ENCODE measurements at regions not wholly inside any gene's neighbourhood (a gene's known extent, or its start where the extent isn't known, plus 50 kb on each side); places are given as distances from the start of the nearest gene placed in this dataset.

- DNase-seq (ENCODE audit: low read depth in 4 of 4, low spot score in 3 of 4) = no peak
Observed at GRCh38 chr21:16592381-16592780, 862.6 kb downstream of the USP25 start.

GRCh38 chr21:16594191-16594590 lies 864.4 kb downstream of the USP25 start:
- no peak for DNase-seq (ENCODE audit: low read depth in 4 of 4, low spot score in 3 of 4)

GRCh38 chr21:16596369-16596768 lies 866.6 kb downstream of the USP25 start:
- no peak for DNase-seq (ENCODE audit: low read depth in 4 of 4, low spot score in 3 of 4)

GRCh38 chr21:16597753-16598152 lies 868.0 kb downstream of the USP25 start:
- DNase-seq (ENCODE audit: low read depth in 4 of 4, low spot score in 3 of 4) = no peak

GRCh38 chr21:16605597-16605996 lies 875.8 kb downstream of the USP25 start:
- peak in 2 of 4 donors; percentile 24 to 33 for DNase-seq (ENCODE audit: low read depth in 4 of 4, low spot score in 3 of 4)

GRCh38 chr21:16606271-16606670 lies 876.5 kb downstream of the USP25 start:
- no peak for DNase-seq (ENCODE audit: low read depth in 4 of 4, low spot score in 3 of 4)

GRCh38 chr21:16608209-16608830 lies 878.5 kb downstream of the USP25 start:
- no peak for DNase-seq (ENCODE audit: low read depth in 4 of 4, low spot score in 3 of 4)

- no peak for DNase-seq (ENCODE audit: low read depth in 4 of 4, low spot score in 3 of 4)
Observed at GRCh38 chr21:16619281-16619680, 889.5 kb downstream of the USP25 start.

GRCh38 chr21:16620786-16621320 lies 891.1 kb downstream of the USP25 start:
- no peak for DNase-seq (ENCODE audit: low read depth in 4 of 4, low spot score in 3 of 4)

GRCh38 chr21:16624479-16625118 lies 888.2 kb upstream of the CXADR start:
- DNase-seq (ENCODE audit: low read depth in 4 of 4, low spot score in 3 of 4) = peak in 2 of 4 donors; percentile 19 to 42

- DNase-seq (ENCODE audit: low read depth in 4 of 4, low spot score in 3 of 4) = no peak
Observed at GRCh38 chr21:16625491-16625890, 887.4 kb upstream of the CXADR start.

- no peak for DNase-seq (ENCODE audit: low read depth in 4 of 4, low spot score in 3 of 4)
Observed at GRCh38 chr21:16633831-16634459, 878.9 kb upstream of the CXADR start.

GRCh38 chr21:16634515-16634914 lies 878.3 kb upstream of the CXADR start:
- no peak for DNase-seq (ENCODE audit: low read depth in 4 of 4, low spot score in 3 of 4)

- no peak for DNase-seq (ENCODE audit: low read depth in 4 of 4, low spot score in 3 of 4)
Observed at GRCh38 chr21:16640297-16641027, 872.4 kb upstream of the CXADR start.

GRCh38 chr21:16642353-16642752 lies 870.5 kb upstream of the CXADR start:
- DNase-seq (ENCODE audit: low read depth in 4 of 4, low spot score in 3 of 4) = no peak

GRCh38 chr21:16644685-16645084 lies 868.2 kb upstream of the CXADR start:
- no peak for DNase-seq (ENCODE audit: low read depth in 4 of 4, low spot score in 3 of 4)

GRCh38 chr21:16650714-16651366 lies 862.0 kb upstream of the CXADR start:
- no peak for DNase-seq (ENCODE audit: low read depth in 4 of 4, low spot score in 3 of 4)

- DNase-seq (ENCODE audit: low read depth in 4 of 4, low spot score in 3 of 4) = no peak
Observed at GRCh38 chr21:16651956-16652355, 860.9 kb upstream of the CXADR start.

- no peak for DNase-seq (ENCODE audit: low read depth in 4 of 4, low spot score in 3 of 4)
Observed at GRCh38 chr21:16663436-16663835, 849.4 kb upstream of the CXADR start.

- DNase-seq (ENCODE audit: low read depth in 4 of 4, low spot score in 3 of 4) = no peak
Observed at GRCh38 chr21:16667395-16667794, 845.4 kb upstream of the CXADR start.

GRCh38 chr21:16674949-16675348 lies 837.9 kb upstream of the CXADR start:
- no peak for DNase-seq (ENCODE audit: low read depth in 4 of 4, low spot score in 3 of 4)

All from left renal pelvis (tissue), 4 donors.